ENCODE measurements at regions not wholly inside any gene's neighbourhood (a gene's known extent, or its start where the extent isn't known, plus 50 kb on each side); places are given as distances from the start of the nearest gene placed in this dataset.
"Not testable (repeated sequence)": the region's sequence is repeated elsewhere in the genome, so short reads cannot be mapped to it uniquely, and the experiment has no call there.

- ATAC-seq (no peak), DNase-seq (no peak)
- H3K4me3 ChIP-seq, result no peak overlapping the region
- 85 to 89% methylated on average over 3 of the region's 3 CpGs for WGBS, 2 donors
- peaks cover 0 to 30% (median 22%) of the 10 kb centered on the region in 9 donors for H3K4me1 ChIP-seq
- H3K36me3 ChIP-seq, result peaks cover 0 to 30% (median 0%) of the 10 kb centered on the region in 9 donors
- no peak overlapping the region for H3K27ac ChIP-seq
- H3K27me3 ChIP-seq, result no peaks in the 10 kb centered on the region
- TF ChIP-seq, protein P1, sequence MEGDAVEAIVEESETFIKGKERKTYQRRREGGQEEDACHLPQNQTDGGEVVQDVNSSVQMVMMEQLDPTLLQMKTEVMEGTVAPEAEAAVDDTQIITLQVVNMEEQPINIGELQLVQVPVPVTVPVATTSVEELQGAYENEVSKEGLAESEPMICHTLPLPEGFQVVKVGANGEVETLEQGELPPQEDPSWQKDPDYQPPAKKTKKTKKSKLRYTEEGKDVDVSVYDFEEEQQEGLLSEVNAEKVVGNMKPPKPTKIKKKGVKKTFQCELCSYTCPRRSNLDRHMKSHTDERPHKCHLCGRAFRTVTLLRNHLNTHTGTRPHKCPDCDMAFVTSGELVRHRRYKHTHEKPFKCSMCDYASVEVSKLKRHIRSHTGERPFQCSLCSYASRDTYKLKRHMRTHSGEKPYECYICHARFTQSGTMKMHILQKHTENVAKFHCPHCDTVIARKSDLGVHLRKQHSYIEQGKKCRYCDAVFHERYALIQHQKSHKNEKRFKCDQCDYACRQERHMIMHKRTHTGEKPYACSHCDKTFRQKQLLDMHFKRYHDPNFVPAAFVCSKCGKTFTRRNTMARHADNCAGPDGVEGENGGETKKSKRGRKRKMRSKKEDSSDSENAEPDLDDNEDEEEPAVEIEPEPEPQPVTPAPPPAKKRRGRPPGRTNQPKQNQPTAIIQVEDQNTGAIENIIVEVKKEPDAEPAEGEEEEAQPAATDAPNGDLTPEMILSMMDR (IDR thresholded peaks at IDR 0.05), result no peak
- intact Hi-C loops (cut with DNase I), result loop anchor here in 1 of 10 donors (10.0 kb wide), 1 partner anchor 49 kb away; no protein-coding TSS in a partner anchor
- H3K9me3 ChIP-seq, result peaks cover 0 to 14% (median 7%) of the 10 kb centered on the region in 11 donors
These were observed 76.3 kb upstream of the WIPF1 start for GRCh38 chr2:174673876-174674275.

DNA sequence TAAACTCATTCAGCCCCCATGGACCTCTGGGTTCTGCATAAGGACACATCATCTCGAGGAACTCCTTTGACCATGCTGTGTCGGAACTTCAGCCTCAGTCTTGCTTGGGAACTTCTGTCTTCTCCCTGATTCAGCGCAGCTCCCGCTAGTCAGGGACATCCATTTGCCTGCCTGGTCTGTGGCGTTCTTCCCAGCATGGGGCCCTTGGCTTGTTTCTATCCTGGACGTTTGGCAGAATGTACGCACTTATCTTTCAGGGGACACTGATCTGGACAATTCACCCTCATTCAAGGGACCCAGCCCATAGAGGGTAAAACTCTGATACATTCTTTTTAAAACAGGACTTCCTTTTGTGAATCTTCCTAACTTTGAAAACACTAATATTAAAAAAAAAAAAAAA is 75.8 kb upstream of the WIPF1 start:
- 89 to 91% methylated on average over 7 of the region's 7 CpGs for WGBS, 2 donors
- H3K27ac ChIP-seq, result no peak overlapping the region

DNA sequence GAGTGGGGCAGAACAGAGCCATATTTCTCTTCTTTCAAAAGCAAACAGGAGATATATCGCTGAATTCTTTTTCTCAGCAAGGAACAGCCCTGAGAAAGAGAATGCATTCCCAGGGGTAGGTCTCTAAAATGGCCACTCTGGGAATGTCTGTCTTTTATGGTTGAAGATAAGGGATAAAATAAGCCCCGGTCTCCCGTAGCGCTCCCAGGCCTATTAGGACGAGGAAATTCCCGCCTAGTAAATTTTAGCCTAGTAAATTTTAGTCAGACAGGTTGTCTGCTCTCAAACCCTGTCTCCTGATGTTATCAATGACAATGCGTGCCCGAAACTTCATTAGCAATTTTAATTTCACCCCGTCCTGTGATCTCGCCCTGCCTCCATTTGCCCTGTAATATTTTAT is 73.9 kb upstream of the WIPF1 start:
- peaks cover 0 to 14% (median 7%) of the 10 kb centered on the region in 11 donors for H3K9me3 ChIP-seq
- not testable (repeated sequence) for ATAC-seq, H3K4me3 ChIP-seq, H3K27me3 ChIP-seq, DNase-seq, H3K27ac ChIP-seq
- peaks cover 4 to 41% (median 33%) of the 10 kb centered on the region in 9 donors for H3K4me1 ChIP-seq
- WGBS, 2 donors, result 97 to 98% methylated on average over 10 of the region's 10 CpGs
- intact Hi-C loops (cut with DNase I), result loop anchor here in 1 of 10 donors (10.0 kb wide), 1 partner anchor 47 kb away; no protein-coding TSS in a partner anchor
- peaks cover 0 to 29% (median 0%) of the 10 kb centered on the region in 9 donors for H3K36me3 ChIP-seq

More for the DNA sequence above, 75.8 kb upstream of the WIPF1 start:
- TF ChIP-seq, protein P1 (IDR thresholded peaks at IDR 0.05), result no peak
- H3K4me1 ChIP-seq, result peaks cover 2 to 30% (median 22%) of the 10 kb centered on the region in 9 donors
- no peak for DNase-seq
- H3K27me3 ChIP-seq, result no peaks in the 10 kb centered on the region
- peaks cover 0 to 30% (median 0%) of the 10 kb centered on the region in 9 donors for H3K36me3 ChIP-seq
- H3K4me3 ChIP-seq, result no peak overlapping the region
- intact Hi-C loops (cut with DNase I), result loop anchor here in 1 of 10 donors (10.0 kb wide), 1 partner anchor 49 kb away; no protein-coding TSS in a partner anchor
- peaks cover 0 to 14% (median 7%) of the 10 kb centered on the region in 11 donors for H3K9me3 ChIP-seq
- no peak for ATAC-seq

GRCh38 chr2:174670446-174670845 is 72.8 kb upstream of the WIPF1 start:
- no peak overlapping the region for H3K27ac ChIP-seq
- ATAC-seq, result no peak
- no peaks in the 10 kb centered on the region for H3K27me3 ChIP-seq
- H3K9me3 ChIP-seq, result peaks cover 0 to 14% (median 7%) of the 10 kb centered on the region in 11 donors
- peaks cover 4 to 50% (median 39%) of the 10 kb centered on the region in 9 donors for H3K4me1 ChIP-seq
- TF ChIP-seq, protein P1 (IDR thresholded peaks at IDR 0.05), result no peak
- intact Hi-C loops (cut with DNase I), result loop anchor here in 1 of 10 donors (10.0 kb wide), 1 partner anchor 46 kb away; no protein-coding TSS in a partner anchor
- H3K36me3 ChIP-seq, result peaks cover 0 to 20% (median 0%) of the 10 kb centered on the region in 9 donors
- WGBS, 2 donors, result 81 to 85% methylated on average over 4 of the region's 4 CpGs
- H3K4me3 ChIP-seq, result no peak overlapping the region
- peak; percentile 16 to 23 for DNase-seq

- peaks cover 4 to 55% (median 44%) of the 10 kb centered on the region in 9 donors for H3K4me1 ChIP-seq
- ATAC-seq, result no peak
- intact Hi-C loops (cut with DNase I), result no loop called here
These were observed 71.7 kb upstream of the WIPF1 start for GRCh38 chr2:174669336-174669735.

More at GRCh38 chr2:174669336-174669735, 71.7 kb upstream of the WIPF1 start:
- Histone ChIP-seq H3K36me3 (peaks cover 0 to 15% (median 0%) of the 10 kb centered on the region in 9 donors), H3K27ac (no peak overlapping the region), H3K4me3 (no peak overlapping the region), H3K27me3 (no peaks in the 10 kb centered on the region), H3K9me3 (peaks cover 0 to 14% (median 7%) of the 10 kb centered on the region in 11 donors)
- no peak for DNase-seq
- WGBS, 2 donors, result 94 to 96% methylated on average over 5 of the region's 5 CpGs
- TF ChIP-seq, protein P1 (IDR thresholded peaks at IDR 0.05), result no peak

All from heart right ventricle (tissue), 16 donors.